ENCODE measurements at regions not wholly inside any gene's neighbourhood (a gene's known extent, or its start where the extent isn't known, plus 50 kb on each side); places are given as distances from the start of the nearest gene placed in this dataset.

GRCh38 chr13:80121038-80121437, 219.9 kb downstream of the SPRY2 start:
- no peak for DNase-seq

DNA sequence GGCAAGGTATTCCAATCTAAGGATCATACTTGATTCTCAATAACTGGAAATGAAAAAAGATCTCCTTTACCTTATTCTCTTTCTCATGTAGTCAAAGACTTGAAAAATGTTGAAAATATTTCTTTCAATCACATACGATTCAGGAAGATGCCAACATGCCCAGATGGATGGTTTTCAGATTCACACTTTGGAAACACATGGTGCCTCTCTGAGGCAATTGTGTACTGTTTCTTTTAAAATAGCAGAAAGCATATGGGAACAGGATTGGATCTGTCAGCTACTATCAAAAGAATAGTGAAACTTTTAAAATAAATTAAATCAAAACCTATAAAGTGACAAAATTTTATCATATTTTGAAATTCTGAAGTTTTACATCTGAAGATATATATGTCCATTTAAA, 222.4 kb downstream of the SPRY2 start:
- DNase-seq, result no peak

- no peak for DNase-seq
Measured at GRCh38 chr13:80118099-80118498, 222.8 kb downstream of the SPRY2 start.

DNA sequence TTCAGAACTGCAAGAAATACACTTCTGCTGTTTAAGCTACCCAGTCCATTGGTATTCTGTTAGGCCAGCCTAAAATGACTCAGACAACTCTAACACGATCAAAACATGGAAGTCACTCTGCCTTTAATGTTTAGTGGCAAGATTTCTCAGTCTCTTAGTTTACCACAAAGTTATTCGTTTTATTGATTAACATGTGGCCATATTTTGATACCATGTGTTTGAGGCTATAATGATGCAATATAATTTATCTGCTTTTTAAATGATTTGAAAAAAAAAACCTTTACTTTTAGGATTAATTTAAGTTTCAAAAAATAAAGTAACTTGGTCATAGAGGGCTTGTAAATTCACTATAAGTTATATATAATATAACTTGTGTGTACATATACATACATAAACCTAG, 223.4 kb downstream of the SPRY2 start:
- no peak for DNase-seq

- DNase-seq, result no peak
Measured at GRCh38 chr13:80116107-80116506, 224.8 kb downstream of the SPRY2 start.

- no peak for DNase-seq
Measured at GRCh38 chr13:80115616-80116015, 225.3 kb downstream of the SPRY2 start.

DNA sequence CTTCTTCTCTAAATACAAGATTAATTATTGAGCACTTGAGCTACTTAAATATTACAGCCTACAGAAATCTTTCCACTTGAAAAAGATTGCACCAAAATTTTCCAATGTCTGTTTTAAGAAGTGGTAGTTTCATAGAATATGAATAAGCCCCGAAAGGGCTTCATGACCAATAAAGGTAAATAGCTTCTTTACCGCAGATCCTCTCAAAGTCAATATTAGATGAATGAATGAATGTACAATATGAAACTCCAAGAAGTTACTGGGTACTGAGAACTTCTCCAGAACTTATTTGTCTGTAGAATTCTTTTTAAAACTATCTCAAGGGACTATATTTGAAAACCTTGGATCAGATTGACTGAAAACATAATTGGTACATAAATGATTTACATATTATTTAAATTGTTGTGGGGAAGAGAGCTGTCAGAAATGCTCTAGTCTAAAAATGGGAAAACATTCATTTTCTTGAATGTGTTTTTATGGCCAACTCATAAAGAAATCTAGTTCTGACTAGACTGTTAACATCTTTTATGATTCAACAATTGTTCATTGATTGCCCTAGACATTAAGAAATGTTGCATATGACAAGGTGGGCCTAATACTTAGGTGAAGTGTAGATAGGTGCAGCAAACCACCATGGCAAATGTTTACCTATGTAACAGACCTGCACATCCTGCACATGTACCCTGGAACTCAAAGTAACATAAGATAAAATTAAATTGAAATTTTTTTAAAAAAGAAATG, 227.0 kb downstream of the SPRY2 start:
- no peak for DNase-seq

- no peak for DNase-seq
Measured at GRCh38 chr13:80109303-80109702, 231.6 kb downstream of the SPRY2 start.

GRCh38 chr13:80105350-80105749, 235.6 kb downstream of the SPRY2 start:
- DNase-seq, result no peak

GRCh38 chr13:80101040-80101439, 239.9 kb downstream of the SPRY2 start:
- no peak for DNase-seq

- no peak for DNase-seq
Measured at GRCh38 chr13:80100636-80101035, 240.3 kb downstream of the SPRY2 start.

- no peak for DNase-seq
Measured at GRCh38 chr13:80097561-80097960, 243.4 kb downstream of the SPRY2 start.

- no peak for DNase-seq
Measured at GRCh38 chr13:80096383-80096782, 244.5 kb downstream of the SPRY2 start.

GRCh38 chr13:80094526-80094925, 246.4 kb downstream of the SPRY2 start:
- no peak for DNase-seq

GRCh38 chr13:80093888-80094287, 247.0 kb downstream of the SPRY2 start:
- no peak for DNase-seq

GRCh38 chr13:80086304-80086721, 254.6 kb downstream of the SPRY2 start:
- no peak for DNase-seq

DNA sequence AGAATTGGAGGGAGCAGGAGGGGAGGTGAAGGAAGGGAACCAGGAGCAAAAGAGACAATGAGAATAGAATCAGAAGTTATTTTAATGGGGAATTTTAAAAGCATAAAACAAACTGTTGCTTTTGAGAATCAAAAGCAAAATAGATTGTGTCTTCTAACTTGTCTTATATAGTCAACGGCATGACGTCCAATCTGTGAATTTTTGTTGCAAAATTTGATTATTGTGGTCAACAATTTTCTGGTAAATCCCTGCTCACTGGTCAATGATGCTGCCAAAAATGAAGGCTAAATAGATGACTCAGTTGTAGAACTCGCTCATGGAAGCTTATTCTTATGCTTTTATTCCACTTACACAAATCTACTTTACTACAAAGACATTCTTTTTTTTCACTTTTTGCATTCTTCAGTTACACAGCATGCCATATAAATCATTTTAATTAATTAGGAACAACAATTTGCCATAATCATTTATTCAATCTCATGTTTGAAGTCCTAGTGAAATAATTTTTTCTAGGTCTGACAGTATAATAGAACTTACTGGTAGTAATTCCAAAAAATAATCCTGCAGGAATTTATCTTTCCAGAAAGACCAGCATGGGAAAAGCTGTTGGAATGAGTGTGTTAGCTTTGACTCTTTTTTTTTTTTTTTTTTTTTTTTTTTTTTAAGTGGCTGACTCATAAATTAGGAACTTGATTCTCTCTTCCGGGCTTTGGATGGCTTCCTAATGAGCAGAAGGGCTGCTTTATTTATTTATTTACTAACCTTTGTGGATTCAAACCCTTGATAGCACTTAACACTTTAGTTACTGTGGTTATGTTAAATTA, 256.9 kb downstream of the SPRY2 start:
- DNase-seq, result no peak

DNA sequence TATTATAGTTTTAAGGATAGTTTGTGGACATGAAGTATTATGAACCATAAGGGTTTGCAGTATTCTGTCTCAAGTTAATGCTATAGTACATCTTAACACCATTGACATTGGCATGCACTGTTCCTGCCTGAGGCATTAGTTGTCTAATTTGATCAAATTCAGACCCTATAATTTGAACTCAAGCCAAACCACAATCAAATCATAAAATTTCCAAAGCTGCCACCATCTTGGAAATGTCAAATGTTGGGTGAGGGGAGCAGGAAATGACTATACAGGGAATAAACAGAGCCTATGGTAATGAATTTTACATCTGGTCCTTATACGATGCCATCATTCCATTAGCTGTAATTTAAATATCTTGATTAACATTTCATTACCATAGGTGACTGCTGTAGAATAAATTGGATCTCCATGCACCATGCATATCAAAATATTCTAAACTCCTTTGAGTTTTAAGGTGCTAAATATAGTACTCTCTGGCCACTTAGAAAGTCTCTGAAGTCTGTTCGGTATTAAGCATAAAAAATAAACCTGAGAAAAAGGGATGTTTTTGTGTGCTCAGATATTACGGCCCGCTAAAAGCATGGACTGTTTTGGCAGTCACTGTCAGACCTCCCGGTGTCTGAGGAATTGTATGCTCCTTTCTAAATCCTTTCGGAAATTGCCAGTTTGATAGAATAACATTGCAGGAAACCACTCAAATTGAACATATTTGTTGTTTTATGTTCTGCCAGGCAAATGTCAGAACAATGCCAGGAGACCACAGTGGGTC, 257.7 kb downstream of the SPRY2 start:
- no peak for DNase-seq

- DNase-seq, result no peak
Measured at GRCh38 chr13:80082396-80083080, 258.4 kb downstream of the SPRY2 start.

DNA sequence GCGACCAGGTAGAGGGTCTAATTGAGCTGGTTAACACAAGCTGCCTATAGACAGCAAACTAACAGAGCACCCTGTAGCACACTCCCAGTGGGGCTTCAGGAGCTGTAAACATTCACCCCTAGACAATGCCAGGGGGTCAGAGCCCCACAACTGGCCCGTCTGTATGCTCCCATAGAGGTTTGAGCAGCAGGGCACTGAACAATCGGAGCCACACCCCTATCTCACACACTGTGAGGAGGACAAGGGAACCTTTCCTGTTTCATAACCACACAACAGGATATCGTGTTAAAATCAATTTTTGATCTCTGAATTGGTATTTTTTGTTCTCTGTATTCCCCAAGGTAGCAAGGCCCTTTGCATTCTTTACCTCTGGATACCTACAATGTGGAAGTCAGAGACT, 266.1 kb downstream of the SPRY2 start:
- DNase-seq, result no peak

- DNase-seq, result no peak
Measured at GRCh38 chr13:80074143-80074752, 266.7 kb downstream of the SPRY2 start.

DNA sequence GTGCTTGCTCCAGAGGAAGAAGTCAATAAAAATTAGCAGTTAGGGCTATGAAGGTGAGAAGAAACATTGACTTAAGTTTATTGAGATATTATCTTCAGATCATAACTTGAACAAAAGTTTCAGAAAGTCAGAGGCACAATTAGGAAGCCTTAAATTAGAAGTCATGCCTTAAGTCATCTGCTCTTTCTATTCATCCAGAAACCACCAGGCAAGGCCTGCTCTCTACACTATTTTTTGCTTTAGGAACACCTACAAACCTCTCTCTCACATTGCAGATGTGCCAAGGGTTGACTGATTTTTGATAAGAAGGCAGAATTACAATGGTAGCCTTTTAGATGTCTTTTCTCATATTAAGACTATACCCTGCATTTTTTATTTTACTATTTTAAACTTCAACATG, 268.7 kb downstream of the SPRY2 start:
- no peak for DNase-seq

All from CD4-positive, alpha-beta T cell treated with Interferon alpha-2 for 1 hour (primary cell).